ENCODE measurements at regions not wholly inside any gene's neighbourhood (a gene's known extent, or its start where the extent isn't known, plus 50 kb on each side); places are given as distances from the start of the nearest gene placed in this dataset.

DNA sequence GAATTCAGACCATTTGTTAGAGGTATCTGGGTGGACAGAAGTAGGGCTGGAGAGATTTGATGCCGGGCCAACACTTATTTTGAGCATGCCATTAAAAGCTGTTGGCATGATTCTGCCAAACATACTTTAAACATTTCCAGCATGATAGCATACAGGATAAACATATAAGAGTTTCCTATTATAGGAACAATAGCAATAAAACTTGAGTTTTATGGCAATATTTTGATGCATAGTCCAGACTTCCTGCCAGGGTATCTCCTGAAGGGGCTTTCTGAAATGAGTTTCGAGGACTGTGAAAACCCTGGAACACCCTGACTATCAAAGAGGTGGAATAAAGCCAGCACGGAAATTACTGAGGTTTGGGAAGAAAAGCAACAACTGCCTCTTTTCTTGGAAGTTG lies 1398.0 kb upstream of the NXPH2 start:
- H3K4me3 Mint-ChIP-seq, result no peak overlapping the region
- H3K36me3 Mint-ChIP-seq (ENCODE audit: low read depth), result no peaks in the 10 kb centered on the region
- no peaks in the 10 kb centered on the region for H3K4me1 Mint-ChIP-seq (ENCODE audit: low read depth)
- no peaks in the 10 kb centered on the region for H3K27me3 Mint-ChIP-seq
- H3K27ac Mint-ChIP-seq, result no peak overlapping the region
- intact Hi-C loops (cut with micrococcal nuclease), result no loop called here
- H3K9me3 Mint-ChIP-seq, result no peaks in the 10 kb centered on the region

- H3K36me3 Mint-ChIP-seq (ENCODE audit: low read depth), result no peaks in the 10 kb centered on the region
- H3K4me3 Mint-ChIP-seq, result no peak overlapping the region
- no peaks in the 10 kb centered on the region for H3K4me1 Mint-ChIP-seq (ENCODE audit: low read depth)
- H3K27ac Mint-ChIP-seq, result no peak overlapping the region
- intact Hi-C loops (cut with micrococcal nuclease), result no loop called here
- no peaks in the 10 kb centered on the region for H3K9me3 Mint-ChIP-seq
- no peaks in the 10 kb centered on the region for H3K27me3 Mint-ChIP-seq
Observed at GRCh38 chr2:140177086-140177485, 1396.9 kb upstream of the NXPH2 start.

- H3K4me3 Mint-ChIP-seq, result no peak overlapping the region
- H3K9me3 Mint-ChIP-seq, result peaks cover 5% of the 10 kb centered on the region
- no peaks in the 10 kb centered on the region for H3K4me1 Mint-ChIP-seq (ENCODE audit: low read depth)
- intact Hi-C loops (cut with micrococcal nuclease), result no loop called here
- no peak overlapping the region for H3K27ac Mint-ChIP-seq
- H3K36me3 Mint-ChIP-seq (ENCODE audit: low read depth), result no peaks in the 10 kb centered on the region
- H3K27me3 Mint-ChIP-seq, result no peaks in the 10 kb centered on the region
Observed at GRCh38 chr2:140173790-140174189, 1393.6 kb upstream of the NXPH2 start.

DNA sequence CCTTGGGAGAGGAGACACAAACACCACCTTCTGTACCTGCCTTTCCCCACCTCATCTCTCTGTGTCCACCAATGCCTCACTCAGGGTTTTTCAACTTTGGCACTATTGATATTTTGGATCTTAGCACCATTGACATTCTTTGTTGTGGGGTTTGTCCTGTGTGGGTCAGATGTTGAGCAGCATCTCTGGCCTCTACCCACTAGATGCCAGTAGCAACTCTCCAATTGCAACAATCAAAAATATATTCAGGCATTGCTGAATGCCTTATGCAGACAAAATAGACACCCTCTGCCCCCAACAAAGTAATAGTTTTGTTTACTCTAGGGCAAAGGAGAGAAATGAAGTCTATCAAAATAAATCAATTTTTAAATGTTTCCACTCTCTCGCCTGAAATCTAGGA lies 1384.3 kb upstream of the NXPH2 start:
- Mint-ChIP-seq H3K4me1 (ENCODE audit: low read depth) (no peaks in the 10 kb centered on the region), H3K36me3 (ENCODE audit: low read depth) (no peaks in the 10 kb centered on the region), H3K27ac (no peak overlapping the region), H3K9me3 (peaks cover 21% of the 10 kb centered on the region), H3K4me3 (no peak overlapping the region), H3K27me3 (no peaks in the 10 kb centered on the region)
- intact Hi-C loops (cut with micrococcal nuclease), result no loop called here

DNA sequence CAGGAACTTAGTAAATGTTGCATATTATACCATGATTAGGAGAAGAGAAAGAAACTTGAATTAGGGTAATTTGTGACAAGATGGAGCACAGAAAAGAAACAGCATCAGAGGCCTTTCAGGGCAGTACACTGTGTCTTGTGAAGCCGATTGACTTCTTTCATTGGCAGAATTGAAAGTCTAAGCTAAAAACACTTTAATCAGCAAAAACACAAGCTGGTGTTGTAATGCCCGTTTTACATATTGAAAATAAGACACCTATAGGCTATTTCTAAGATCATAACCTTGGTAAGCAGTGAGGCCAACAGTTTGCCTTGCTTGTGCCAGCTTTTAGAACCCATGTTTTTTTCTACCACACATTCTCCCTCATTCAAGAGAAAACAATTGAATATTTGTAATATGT lies 1378.1 kb upstream of the NXPH2 start:
- Mint-ChIP-seq H3K9me3 (peaks cover 19% of the 10 kb centered on the region), H3K36me3 (ENCODE audit: low read depth) (no peaks in the 10 kb centered on the region), H3K4me1 (ENCODE audit: low read depth) (no peaks in the 10 kb centered on the region), H3K27me3 (no peaks in the 10 kb centered on the region), H3K4me3 (no peak overlapping the region), H3K27ac (no peak overlapping the region)
- intact Hi-C loops (cut with micrococcal nuclease), result no loop called here

GRCh38 chr2:140157816-140158215 lies 1377.6 kb upstream of the NXPH2 start:
- no peaks in the 10 kb centered on the region for H3K36me3 Mint-ChIP-seq (ENCODE audit: low read depth)
- no peak overlapping the region for H3K4me3 Mint-ChIP-seq
- H3K4me1 Mint-ChIP-seq (ENCODE audit: low read depth), result no peaks in the 10 kb centered on the region
- no peaks in the 10 kb centered on the region for H3K27me3 Mint-ChIP-seq
- no peak overlapping the region for H3K27ac Mint-ChIP-seq
- peaks cover 19% of the 10 kb centered on the region for H3K9me3 Mint-ChIP-seq
- intact Hi-C loops (cut with micrococcal nuclease), result no loop called here

DNA sequence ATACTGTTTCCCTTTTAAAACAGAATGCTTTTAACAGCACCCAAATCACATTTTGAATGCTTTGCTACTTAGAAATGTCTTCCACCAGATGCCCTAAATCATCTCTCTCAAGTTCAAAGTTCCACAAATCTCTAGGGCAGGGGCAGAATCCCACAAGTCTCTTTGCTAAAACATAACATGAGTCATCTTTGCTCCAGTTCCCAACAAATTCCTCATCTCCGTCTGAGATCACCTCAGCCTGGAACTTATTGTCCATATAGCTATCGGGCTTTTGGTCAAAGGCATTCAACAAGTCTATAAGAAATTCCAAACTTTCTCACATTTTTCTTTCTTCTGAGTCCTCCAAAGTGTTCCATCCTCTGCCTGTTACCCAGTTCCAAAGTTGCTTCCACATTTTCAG lies 1374.5 kb upstream of the NXPH2 start:
- intact Hi-C loops (cut with micrococcal nuclease), result no loop called here
- peaks cover 19% of the 10 kb centered on the region for H3K9me3 Mint-ChIP-seq
- H3K27me3 Mint-ChIP-seq, result no peaks in the 10 kb centered on the region
- no peaks in the 10 kb centered on the region for H3K4me1 Mint-ChIP-seq (ENCODE audit: low read depth)
- no peak overlapping the region for H3K4me3 Mint-ChIP-seq
- H3K27ac Mint-ChIP-seq, result no peak overlapping the region
- no peaks in the 10 kb centered on the region for H3K36me3 Mint-ChIP-seq (ENCODE audit: low read depth)

DNA sequence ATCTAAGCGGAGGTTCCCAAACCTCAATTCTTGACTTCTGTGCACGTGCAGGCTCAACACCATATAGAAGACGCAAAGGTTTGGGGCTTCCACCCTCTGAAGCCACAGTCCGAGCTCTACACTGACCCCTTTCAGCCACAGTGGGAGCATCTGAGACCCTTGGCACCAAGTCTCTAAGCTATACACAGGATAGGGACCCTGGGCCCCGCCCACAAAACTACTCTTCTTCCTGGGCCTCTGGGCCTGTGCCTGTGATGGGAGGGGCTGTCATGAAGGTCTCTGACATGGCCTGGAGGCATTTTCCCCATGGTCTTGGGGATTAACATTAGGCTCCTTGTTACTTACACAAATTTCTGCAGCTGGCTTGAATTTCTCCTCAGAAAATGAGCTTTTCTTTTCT lies 1374.1 kb upstream of the NXPH2 start:
- no peak overlapping the region for H3K27ac Mint-ChIP-seq
- intact Hi-C loops (cut with micrococcal nuclease), result no loop called here
- peaks cover 19% of the 10 kb centered on the region for H3K9me3 Mint-ChIP-seq
- no peaks in the 10 kb centered on the region for H3K4me1 Mint-ChIP-seq (ENCODE audit: low read depth)
- no peak overlapping the region for H3K4me3 Mint-ChIP-seq
- H3K36me3 Mint-ChIP-seq (ENCODE audit: low read depth), result no peaks in the 10 kb centered on the region
- H3K27me3 Mint-ChIP-seq, result no peaks in the 10 kb centered on the region

DNA sequence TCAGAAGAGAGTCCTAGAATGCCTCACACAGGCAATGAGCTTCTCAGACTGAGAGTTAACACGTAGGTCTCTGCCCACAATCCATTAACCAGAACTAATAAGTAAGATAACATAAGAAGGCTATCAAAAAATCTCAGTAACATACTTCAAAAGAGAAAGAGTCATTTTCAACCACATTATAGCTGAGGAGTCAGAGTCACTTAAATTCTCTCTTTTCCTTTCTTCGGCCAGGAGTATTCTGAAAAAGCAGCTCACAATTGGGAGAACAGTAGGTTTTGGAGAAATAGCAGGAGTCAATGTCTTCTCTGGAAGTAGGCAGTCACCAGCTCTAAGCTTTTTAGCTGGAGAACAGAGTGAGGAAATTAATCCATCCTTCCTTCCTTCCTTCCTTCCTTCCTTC lies 1364.4 kb upstream of the NXPH2 start:
- H3K4me1 Mint-ChIP-seq (ENCODE audit: low read depth), result no peaks in the 10 kb centered on the region
- no peak overlapping the region for H3K27ac Mint-ChIP-seq
- H3K36me3 Mint-ChIP-seq (ENCODE audit: low read depth), result no peaks in the 10 kb centered on the region
- H3K9me3 Mint-ChIP-seq, result no peaks in the 10 kb centered on the region
- H3K27me3 Mint-ChIP-seq, result no peaks in the 10 kb centered on the region
- H3K4me3 Mint-ChIP-seq, result no peak overlapping the region
- intact Hi-C loops (cut with micrococcal nuclease), result no loop called here

DNA sequence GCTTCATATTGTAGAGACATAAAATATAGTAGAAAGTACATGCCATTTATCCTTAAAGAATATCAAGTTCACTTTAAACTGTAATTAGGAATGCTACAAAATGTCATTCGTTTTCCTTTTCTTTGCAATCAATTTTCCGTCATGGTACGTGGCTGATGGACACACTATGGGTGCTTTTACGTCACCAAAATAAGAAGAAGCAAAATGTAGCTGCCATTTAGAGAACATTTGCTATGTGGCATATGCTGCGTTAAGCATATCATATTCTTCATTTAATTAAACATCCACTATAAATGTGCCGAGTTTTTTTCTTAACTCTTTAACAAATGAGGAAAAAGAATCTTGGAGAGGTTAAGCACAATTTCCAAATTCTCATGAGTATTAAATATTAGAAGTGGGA lies 1358.5 kb upstream of the NXPH2 start:
- Mint-ChIP-seq H3K27me3 (no peaks in the 10 kb centered on the region), H3K4me1 (ENCODE audit: low read depth) (no peaks in the 10 kb centered on the region), H3K9me3 (no peaks in the 10 kb centered on the region), H3K36me3 (ENCODE audit: low read depth) (no peaks in the 10 kb centered on the region), H3K4me3 (no peak overlapping the region), H3K27ac (no peak overlapping the region)
- intact Hi-C loops (cut with micrococcal nuclease), result no loop called here

DNA sequence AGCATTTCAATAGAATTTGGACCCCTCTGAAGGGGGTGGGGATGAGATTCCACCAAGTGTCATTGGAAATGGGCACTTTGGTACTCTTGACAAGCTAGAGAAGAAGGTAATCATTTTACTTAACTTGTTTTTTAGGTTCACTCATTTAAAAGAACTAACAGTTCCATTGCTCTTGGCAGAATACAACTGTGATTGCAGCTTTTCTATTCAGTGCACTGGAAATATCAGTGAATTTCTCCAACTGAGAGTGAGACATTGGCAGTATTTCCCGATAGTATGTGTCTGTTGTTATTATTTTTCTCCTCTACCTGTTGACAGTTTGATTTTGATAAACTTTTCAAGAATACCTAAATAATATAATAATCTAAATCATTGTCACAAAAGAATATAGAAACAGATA lies 1356.7 kb upstream of the NXPH2 start:
- intact Hi-C loops (cut with micrococcal nuclease), result no loop called here
- no peaks in the 10 kb centered on the region for H3K27me3 Mint-ChIP-seq
- H3K36me3 Mint-ChIP-seq (ENCODE audit: low read depth), result no peaks in the 10 kb centered on the region
- no peaks in the 10 kb centered on the region for H3K9me3 Mint-ChIP-seq
- no peak overlapping the region for H3K27ac Mint-ChIP-seq
- no peaks in the 10 kb centered on the region for H3K4me1 Mint-ChIP-seq (ENCODE audit: low read depth)
- no peak overlapping the region for H3K4me3 Mint-ChIP-seq

DNA sequence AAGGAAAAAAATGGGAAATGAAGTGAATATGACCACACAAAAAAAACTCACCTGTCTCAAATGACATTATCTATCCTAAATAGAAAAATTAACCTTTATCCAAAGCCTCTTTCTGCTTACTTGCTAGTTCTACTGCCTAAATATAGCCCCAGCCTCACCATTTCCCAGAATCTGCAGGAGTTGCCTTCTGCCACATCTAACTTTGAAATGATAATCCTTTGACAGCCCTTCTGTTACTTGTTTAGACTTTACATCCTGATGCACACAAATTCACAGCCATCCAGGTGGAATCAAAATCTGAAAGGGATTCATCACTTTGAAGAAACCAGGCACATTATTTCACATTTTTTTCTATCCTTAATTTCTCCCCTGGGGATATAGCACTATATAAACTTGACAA lies 1356.2 kb upstream of the NXPH2 start:
- no peaks in the 10 kb centered on the region for H3K4me1 Mint-ChIP-seq (ENCODE audit: low read depth)
- H3K27ac Mint-ChIP-seq, result no peak overlapping the region
- no peaks in the 10 kb centered on the region for H3K9me3 Mint-ChIP-seq
- no peaks in the 10 kb centered on the region for H3K27me3 Mint-ChIP-seq
- intact Hi-C loops (cut with micrococcal nuclease), result no loop called here
- H3K4me3 Mint-ChIP-seq, result no peak overlapping the region
- no peaks in the 10 kb centered on the region for H3K36me3 Mint-ChIP-seq (ENCODE audit: low read depth)

DNA sequence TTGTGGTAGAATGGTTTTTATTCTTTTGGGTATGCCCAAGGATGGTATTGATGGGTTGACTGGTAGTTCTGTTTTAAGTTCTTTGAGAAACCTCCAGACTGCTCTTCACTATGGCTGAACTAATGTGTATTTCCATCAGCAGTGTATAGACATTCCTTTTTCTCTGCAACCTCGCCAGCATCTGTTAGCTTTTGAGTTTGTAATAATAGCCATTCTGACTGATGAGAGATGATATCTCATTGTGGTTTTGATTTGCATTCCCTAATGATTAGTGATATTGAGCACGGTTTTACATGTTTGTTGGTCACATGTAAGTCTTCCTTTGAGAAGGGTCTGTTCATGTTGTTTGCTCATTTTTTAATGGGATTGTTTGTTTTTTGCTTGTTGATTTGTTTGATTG lies 1348.7 kb upstream of the NXPH2 start:
- H3K4me1 Mint-ChIP-seq (ENCODE audit: low read depth), result no peaks in the 10 kb centered on the region
- H3K9me3 Mint-ChIP-seq, result no peaks in the 10 kb centered on the region
- no peak overlapping the region for H3K27ac Mint-ChIP-seq

DNA sequence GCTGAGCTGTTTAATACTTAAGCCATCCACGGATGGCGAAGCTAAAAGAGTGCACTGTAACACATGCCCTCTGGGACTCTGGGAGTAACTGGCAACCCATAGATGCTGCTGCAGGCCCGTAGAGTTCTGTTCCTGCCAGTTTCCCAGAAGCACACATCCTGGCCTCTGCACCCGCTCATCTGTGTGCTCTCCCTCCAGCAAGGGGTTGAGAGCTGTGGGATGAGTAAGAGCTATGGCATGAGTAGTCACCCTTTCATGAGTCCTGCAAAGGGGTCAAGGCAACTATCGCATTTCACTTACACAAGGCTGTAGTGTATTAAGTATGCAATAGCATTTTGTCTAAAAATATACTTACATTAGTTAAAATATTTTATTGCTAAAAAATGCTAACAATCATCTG lies 1341.8 kb upstream of the NXPH2 start:
- H3K4me1 Mint-ChIP-seq (ENCODE audit: low read depth), result no peaks in the 10 kb centered on the region
- no peaks in the 10 kb centered on the region for H3K27me3 Mint-ChIP-seq

More for the DNA sequence above, 1348.7 kb upstream of the NXPH2 start:
- Mint-ChIP-seq H3K36me3 (ENCODE audit: low read depth) (no peaks in the 10 kb centered on the region), H3K4me3 (no peak overlapping the region), H3K27me3 (no peaks in the 10 kb centered on the region)
- intact Hi-C loops (cut with micrococcal nuclease), result no loop called here

GRCh38 chr2:140117386-140117785 lies 1337.2 kb upstream of the NXPH2 start:
- Mint-ChIP-seq H3K27me3 (no peaks in the 10 kb centered on the region), H3K36me3 (ENCODE audit: low read depth) (no peaks in the 10 kb centered on the region), H3K27ac (no peak overlapping the region), H3K4me1 (ENCODE audit: low read depth) (no peaks in the 10 kb centered on the region), H3K9me3 (no peaks in the 10 kb centered on the region), H3K4me3 (no peak overlapping the region)
- intact Hi-C loops (cut with micrococcal nuclease), result no loop called here

More for the DNA sequence above, 1341.8 kb upstream of the NXPH2 start:
- Mint-ChIP-seq H3K4me3 (no peak overlapping the region), H3K27ac (no peak overlapping the region), H3K36me3 (ENCODE audit: low read depth) (no peaks in the 10 kb centered on the region), H3K9me3 (no peaks in the 10 kb centered on the region)
- intact Hi-C loops (cut with micrococcal nuclease), result no loop called here
